H1 (cell line): ENCODE measurements at regions not wholly inside any gene's neighbourhood (a gene's known extent, or its start where the extent isn't known, plus 50 kb on each side); places are given as distances from the start of the nearest gene placed in this dataset.

Source experiments
- CTCF ChIA-PET: fragments of 300-600 bp; sonication (Branson Sonifier 250); formaldehyde crosslinking; loops from one replicate; lab custom pipeline; 2021; ENCODE audit not compliant: partially characterized antibody; lab: Charles Lee
- POLR2A ChIA-PET: fragments of 300-600 bp; sonication (Branson Sonifier 250); formaldehyde crosslinking; loops from one replicate; lab custom pipeline; 2021; ENCODE audit warnings: inconsistent platforms; ENCODE audit not compliant: partially characterized antibody; lab: Charles Lee
- DNase-seq, 2 experiments: peaks; one replicate each; pipeline versions ENCODE4 v3.0.0 to v3.0.0-alpha.2; 2010 to 2022; ENCODE audit warnings: low spot score in 2 of 2, low read depth in 1 of 2, mixed read lengths in 1 of 2
- FAIRE-seq: peaks from 2 replicates; lab custom pipeline; 2011; peaks lifted over from hg19 to GRCh38; lab: Jason Lieb, UNC
- H2AFZ ChIP-seq: 2 replicates; pipeline ENCODE4 v1.8.1; 2012; ENCODE audit warnings: low read length, inconsistent platforms
- H2AK5ac ChIP-seq: 2 replicates; pipeline ENCODE4 v1.6.1; 2013; ENCODE audit warnings: low read depth, low read length
- H2BK120ac ChIP-seq: replicated peaks from 2 replicates; pipeline ENCODE3; 2013; ENCODE audit warnings: low read depth, low read length, inconsistent platforms
- H2BK12ac ChIP-seq: 2 replicates; pipeline ENCODE4 v1.6.1; 2013; ENCODE audit warnings: low read depth, low read length
- H2BK15ac ChIP-seq: 2 replicates; pipeline ENCODE4 v1.6.1; 2013; ENCODE audit warnings: low read length
- H2BK20ac ChIP-seq: 2 replicates; pipeline ENCODE4 v1.6.1; 2013; ENCODE audit warnings: low read length
- H2BK5ac ChIP-seq: 2 replicates; pipeline ENCODE4 v1.6.1; 2013; ENCODE audit warnings: low read depth, low read length
- H3K14ac ChIP-seq: 2 replicates; pipeline ENCODE4 v1.6.1; 2013; ENCODE audit warnings: inconsistent platforms; ENCODE audit not compliant: insufficient read length
- H3K18ac ChIP-seq: 2 replicates; pipeline ENCODE4 v1.6.1; 2013; ENCODE audit warnings: low read length; ENCODE audit errors: extremely low read depth
- H3K23ac ChIP-seq: 2 replicates; pipeline ENCODE4 v1.6.1; 2013; ENCODE audit warnings: inconsistent platforms; ENCODE audit not compliant: insufficient read length
- H3K23me2 ChIP-seq: 2 replicates; pipeline ENCODE4 v1.6.1; 2013; ENCODE audit warnings: low read depth, low read length
- H3K27ac ChIP-seq: 2 replicates; pipeline ENCODE4 v1.6.1; 2011; ENCODE audit warnings: low read depth, low read length, inconsistent platforms
- H3K27me3 ChIP-seq, 4 experiments: replicated peaks in 1 of 4; 1 replicate in 1 of 4; 2 replicates in 3 of 4; pipeline versions ENCODE4 v1.6.1 to v1.8.1; 2011 to 2013; ENCODE audit warnings: low read length in 3 of 4, mild to moderate bottlenecking in 3 of 4, inconsistent platforms in 2 of 4, mixed read lengths in 2 of 4, moderate library complexity in 1 of 4; ENCODE audit not compliant: control insufficient read depth in 3 of 4, insufficient read depth in 3 of 4; ENCODE audit errors: extremely low read depth in 1 of 4
- H3K36me3 ChIP-seq, 4 experiments: 2 replicates each; pipeline versions ENCODE4 v1.6.1 to v1.8.1; 2011 to 2013; ENCODE audit warnings: mild to moderate bottlenecking in 4 of 4, low read length in 3 of 4, moderate library complexity in 2 of 4, control low read depth in 1 of 4, inconsistent platforms in 1 of 4; ENCODE audit not compliant: insufficient read depth in 4 of 4, control insufficient read depth in 2 of 4
- H3K4ac ChIP-seq: replicated peaks from 2 replicates; pipeline ENCODE3; 2013; ENCODE audit warnings: low read length, low read depth, mixed read lengths, inconsistent platforms; ENCODE audit not compliant: insufficient read length
- H3K4me1 ChIP-seq, 4 experiments: replicated peaks in 1 of 4; 1 replicate in 1 of 4; 2 replicates in 3 of 4; pipeline versions ENCODE4 v1.6.1 to v1.8.1; 2011 to 2013; ENCODE audit warnings: low read length in 3 of 4, inconsistent platforms in 2 of 4, mixed read lengths in 1 of 4; ENCODE audit not compliant: insufficient read depth in 4 of 4, control insufficient read depth in 3 of 4
- H3K4me2 ChIP-seq, 2 experiments: 2 replicates each; pipeline versions ENCODE4 v1.6.1 to v1.8.1; 2011 to 2013; ENCODE audit warnings: low read depth in 2 of 2, low read length in 2 of 2, control low read depth in 1 of 2, inconsistent platforms in 1 of 2, mild to moderate bottlenecking in 1 of 2; ENCODE audit not compliant: insufficient read depth in 1 of 2
- H3K4me3 ChIP-seq, 4 experiments: fragments of 200-600, 300-600 bp in 1 of 4; sonication (generic), shearing (Covaris generic), sonication (Bioruptor Twin) in 1 of 4; 2 replicates each; pipeline versions ENCODE4 v1.5.1 to v1.8.1; 2011 to 2016; ENCODE audit warnings: low read length in 4 of 4, low read depth in 3 of 4, control low read depth in 2 of 4, inconsistent platforms in 2 of 4, mild to moderate bottlenecking in 2 of 4, mixed read lengths in 1 of 4, moderate library complexity in 1 of 4; ENCODE audit not compliant: insufficient read depth in 2 of 4; ENCODE audit errors: extremely low read depth in 1 of 4
- H3K56ac ChIP-seq: replicated peaks from 2 replicates; pipeline ENCODE3; 2013; ENCODE audit warnings: low read depth, mild to moderate bottlenecking, mixed read lengths, low read length, inconsistent platforms; ENCODE audit not compliant: insufficient read length
- H3K79me1 ChIP-seq: 2 replicates; pipeline ENCODE4 v1.6.1; 2013; ENCODE audit warnings: low read depth, low read length, control low read depth
- H3K79me2 ChIP-seq, 2 experiments: 2 replicates each; pipeline versions ENCODE4 v1.6.1 to v1.8.1; 2012 to 2013; ENCODE audit warnings: low read length in 2 of 2, mild to moderate bottlenecking in 2 of 2, inconsistent platforms in 1 of 2; ENCODE audit not compliant: insufficient read depth in 2 of 2, control insufficient read depth in 1 of 2
- H3K9ac ChIP-seq, 4 experiments: replicated peaks in 1 of 4; 1 replicate in 1 of 4; 2 replicates in 3 of 4; pipeline versions ENCODE4 v1.6.1 to v1.8.1; 2011 to 2013; ENCODE audit warnings: low read depth in 3 of 4, low read length in 3 of 4, control low read depth in 2 of 4, mild to moderate bottlenecking in 2 of 4, moderate library complexity in 2 of 4, inconsistent platforms in 1 of 4; ENCODE audit errors: extremely low read depth in 1 of 4
- H3K9me3 ChIP-seq, 2 experiments: 2 replicates each; pipeline versions ENCODE4 v1.6.1 to v1.8.1; 2012 to 2013; ENCODE audit warnings: mild to moderate bottlenecking in 2 of 2, moderate library complexity in 2 of 2, control low read depth in 1 of 2, inconsistent platforms in 1 of 2, low read depth in 1 of 2, low read length in 1 of 2, mixed read lengths in 1 of 2; ENCODE audit not compliant: insufficient read depth in 2 of 2
- H4K20me1 ChIP-seq, 2 experiments: replicated peaks in 1 of 2; 2 replicates each; pipeline versions ENCODE3 to v1.8.1; 2011 to 2013; ENCODE audit warnings: inconsistent platforms in 2 of 2, low read length in 2 of 2, mild to moderate bottlenecking in 1 of 2; ENCODE audit not compliant: insufficient read depth in 2 of 2, control insufficient read depth in 1 of 2
- H4K5ac ChIP-seq: 2 replicates; pipeline ENCODE4 v1.6.1; 2013; ENCODE audit warnings: low read length, low read depth, mixed read lengths, inconsistent platforms; ENCODE audit not compliant: insufficient read length
- H4K8ac ChIP-seq: 2 replicates; pipeline ENCODE4 v1.8.0; 2013; ENCODE audit warnings: mild to moderate bottlenecking, moderate library complexity, low read length, inconsistent platforms; ENCODE audit not compliant: insufficient read depth; ENCODE audit errors: extremely low read depth
- H4K91ac ChIP-seq: replicated peaks from 2 replicates; pipeline ENCODE3; 2013; ENCODE audit warnings: low read length, mixed read lengths, inconsistent platforms; ENCODE audit not compliant: insufficient read length
- ASH2L ChIP-seq: fragments of 200-600, 300-600 bp; sonication (generic); IDR thresholded peaks from one replicate; pipeline ENCODE4 v1.7.1; 2017; ENCODE audit warnings: low read length
- BACH1 ChIP-seq: IDR thresholded peaks from 2 replicates; pipeline ENCODE4 v1.6.1; 2012; ENCODE audit warnings: low read length, improper control_type of control experiment
- CEBPB ChIP-seq: IDR thresholded peaks from 2 replicates; pipeline ENCODE4 v1.6.1; 2012; ENCODE audit warnings: low read depth, low read length
- GTF2F1 ChIP-seq: IDR thresholded peaks from 2 replicates; pipeline ENCODE4 v1.6.1; 2012; ENCODE audit warnings: low read depth, low read length, improper control_type of control experiment, borderline replicate concordance
- JUN ChIP-seq: IDR thresholded peaks from 2 replicates; pipeline ENCODE4 v1.6.1; 2011; ENCODE audit warnings: low read depth, mild to moderate bottlenecking, improper control_type of control experiment, low read length
- KDM1A ChIP-seq: fragments of 200-600, 300-600 bp; sonication (generic); IDR thresholded peaks from 2 replicates; pipeline ENCODE4 v1.7.1; 2016; ENCODE audit warnings: mild to moderate bottlenecking, low read length, borderline replicate concordance
- NRF1 ChIP-seq: IDR thresholded peaks from 2 replicates; pipeline ENCODE4 v1.6.1; 2011; ENCODE audit warnings: mild to moderate bottlenecking, low read depth, low read length, improper control_type of control experiment
- POLR2A ChIP-seq, 2 experiments: IDR thresholded peaks; 1 replicate in 1 of 2; 2 replicates in 1 of 2; pipeline ENCODE4 v1.6.1; 2011; ENCODE audit warnings: low read depth in 2 of 2, low read length in 2 of 2, mild to moderate bottlenecking in 2 of 2; ENCODE audit errors: control extremely low read depth in 1 of 2
- RXRA ChIP-seq: IDR thresholded peaks from 2 replicates; pipeline ENCODE4 v1.6.1; 2011; ENCODE audit warnings: low read depth, mild to moderate bottlenecking, low read length, moderate library complexity; ENCODE audit not compliant: insufficient read depth
- SIRT6 ChIP-seq: IDR thresholded peaks from one replicate; pipeline ENCODE4 v1.7.1; 2012; ENCODE audit warnings: low read length, inconsistent platforms
- SIX5 ChIP-seq: IDR thresholded peaks from 2 replicates; pipeline ENCODE4 v1.6.1; 2011; ENCODE audit warnings: mild to moderate bottlenecking, low read depth, low read length
- SUZ12 ChIP-seq: fragments of 200-600 bp; sonication (generic); IDR thresholded peaks from 2 replicates; pipeline ENCODE4 v1.6.1; 2012; ENCODE audit warnings: mild to moderate bottlenecking, inconsistent platforms, low read length, moderate library complexity, mixed read lengths
- TBP ChIP-seq: IDR thresholded peaks from 2 replicates; pipeline ENCODE4 v1.6.1; 2011; ENCODE audit warnings: low read depth, low read length, improper control_type of control experiment
- WGBS, 2 experiments: shearing (Covaris generic) in 1 of 2; methylation state at CpG; one replicate each; pipeline versions ENCODE4 v1.1.6 to v1.1.7; 2013 to 2015; ENCODE audit warnings: low lambda C conversion rate in 2 of 2, mixed read lengths in 2 of 2, inconsistent platforms in 1 of 2, low coverage in 1 of 2, missing lambda C conversion rate in 1 of 2; ENCODE audit not compliant: insufficient replicate concordance in 2 of 2, insufficient coverage in 1 of 2, insufficient read length in 1 of 2; ENCODE audit errors: extremely low coverage in 1 of 2, missing lambda C conversion rate in 1 of 2; 5-methylcytosine and 5-hydroxymethylcytosine counted together
- TF ChIP-seq, protein P1 (sequence below): IDR thresholded peaks from 2 replicates; pipeline ENCODE4 v1.6.1; 2012; ENCODE audit warnings: low read length, inconsistent platforms

DNA sequence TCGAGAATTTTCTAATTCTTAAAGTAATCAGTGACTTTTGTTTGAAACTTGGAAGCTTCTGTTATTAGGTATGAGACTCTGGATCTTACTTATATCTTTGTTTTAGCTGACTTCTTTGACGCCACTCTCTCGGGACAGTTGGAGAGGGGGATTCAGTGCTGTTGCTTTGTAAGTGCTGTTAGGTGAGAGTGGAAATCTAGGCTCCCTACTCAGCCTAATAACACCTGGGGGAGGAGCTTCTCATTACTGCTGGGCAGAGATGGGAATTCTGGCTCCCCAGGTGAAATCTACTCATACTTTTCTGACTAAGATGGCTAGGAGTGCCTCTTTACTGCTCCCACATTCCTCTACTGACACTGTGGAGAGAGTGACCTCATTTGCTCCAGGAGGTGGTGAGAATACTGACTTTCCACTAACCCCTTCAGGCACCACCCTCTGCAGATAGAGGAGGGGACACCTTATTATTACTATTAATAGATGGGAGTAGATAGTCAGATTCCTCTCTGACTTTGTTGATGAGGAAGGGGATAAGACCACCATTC, 324.9 kb upstream of the SPRY2 start:
- FAIRE-seq (no peak), DNase-seq (no peak)
- Histone ChIP-seq H3K9me3 (no peaks in the 10 kb centered on the region), H3K4me1 (no peaks in the 10 kb centered on the region), H2BK5ac (no peak overlapping the region), H2AFZ (peak overlapping the region; percentile 88), H4K5ac (no peak overlapping the region), H3K79me2 (no peaks in the 10 kb centered on the region), H3K18ac (no peak overlapping the region), H2BK120ac (no peak overlapping the region), H2BK20ac (no peak overlapping the region), H4K8ac (no peak overlapping the region), H2BK15ac (no peak overlapping the region), H3K23me2 (no peaks in the 10 kb centered on the region), H3K4me2 (no peak overlapping the region), H3K14ac (no peak overlapping the region), H3K4me3 (no peak overlapping the region), H4K20me1 (no peaks in the 10 kb centered on the region), H2AK5ac (no peak overlapping the region), H3K36me3 (no peaks in the 10 kb centered on the region), H3K27ac (no peak overlapping the region), H4K91ac (no peak overlapping the region), H3K23ac (no peak overlapping the region), H3K9ac (no peak overlapping the region), H3K4ac (no peak overlapping the region), H3K56ac (no peak overlapping the region), H3K27me3 (no peaks in the 10 kb centered on the region), H3K79me1 (no peaks in the 10 kb centered on the region), H2BK12ac (no peak overlapping the region)
- POLR2A ChIA-PET = no interaction called here
- CTCF ChIA-PET = no interaction called here
- WGBS, 2 experiments = 79% methylated on average over 3 of the region's 3 CpGs; no CpG with 5 or more reads in 1 of the 2 experiments
- TF ChIP-seq SIRT6 = no peak
- no peak for TF ChIP-seq NRF1
- TF ChIP-seq, protein P1, sequence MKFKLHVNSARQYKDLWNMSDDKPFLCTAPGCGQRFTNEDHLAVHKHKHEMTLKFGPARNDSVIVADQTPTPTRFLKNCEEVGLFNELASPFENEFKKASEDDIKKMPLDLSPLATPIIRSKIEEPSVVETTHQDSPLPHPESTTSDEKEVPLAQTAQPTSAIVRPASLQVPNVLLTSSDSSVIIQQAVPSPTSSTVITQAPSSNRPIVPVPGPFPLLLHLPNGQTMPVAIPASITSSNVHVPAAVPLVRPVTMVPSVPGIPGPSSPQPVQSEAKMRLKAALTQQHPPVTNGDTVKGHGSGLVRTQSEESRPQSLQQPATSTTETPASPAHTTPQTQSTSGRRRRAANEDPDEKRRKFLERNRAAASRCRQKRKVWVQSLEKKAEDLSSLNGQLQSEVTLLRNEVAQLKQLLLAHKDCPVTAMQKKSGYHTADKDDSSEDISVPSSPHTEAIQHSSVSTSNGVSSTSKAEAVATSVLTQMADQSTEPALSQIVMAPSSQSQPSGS = no peak
- no peak for TF ChIP-seq RXRA
- no peak for TF ChIP-seq JUN
- TF ChIP-seq BACH1 = no peak
- TF ChIP-seq TBP = no peak
- TF ChIP-seq SIX5 = no peak
- TF ChIP-seq ASH2L = no peak
- TF ChIP-seq KDM1A = no peak
- TF ChIP-seq GTF2F1 = no peak
- no peak for TF ChIP-seq POLR2A (IDR thresholded peaks at IDR 0.05; ENCODE audit: control extremely low read depth in 1 of 2, low read depth in 2 of 2, low read length in 2 of 2)
- no peak for TF ChIP-seq SUZ12
- no peak for TF ChIP-seq CEBPB
